GM19395 (cell line): ENCODE measurements at regions not wholly inside any gene's neighbourhood (a gene's known extent, or its start where the extent isn't known, plus 50 kb on each side); places are given as distances from the start of the nearest gene placed in this dataset.
"Not testable (repeated sequence)": the region's sequence is repeated elsewhere in the genome, so short reads cannot be mapped to it uniquely, and the experiment has no call there.

Experiments used
- ATAC-seq: cut with Tn5 transposase; IDR thresholded peaks from one replicate; pipeline ENCODE4 v1.9.1; 2021; ENCODE audit warnings: mild to moderate bottlenecking, moderate library complexity; ENCODE audit not compliant: unreplicated experiment

DNA sequence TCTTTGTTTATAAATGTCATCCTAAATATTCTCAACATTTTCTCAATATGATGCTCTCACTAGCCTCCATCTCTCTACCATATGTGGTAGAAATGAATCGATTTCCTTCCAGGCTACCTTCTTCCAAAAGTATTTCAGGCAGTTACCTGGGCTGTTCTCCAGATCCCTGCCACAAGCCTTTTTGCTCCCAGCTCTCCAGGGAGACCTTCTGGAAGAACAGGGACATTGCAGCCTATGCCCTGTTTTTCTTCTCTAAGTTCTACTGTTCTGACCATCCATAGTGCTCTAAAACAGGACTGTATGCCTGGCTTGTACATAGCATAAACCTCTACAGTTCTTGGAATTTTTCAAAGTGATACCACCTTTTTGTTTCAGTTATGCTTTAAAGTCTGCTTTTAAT is 552.8 kb downstream of the ANKRD7 start:
- no peak for ATAC-seq

GRCh38 chr7:118792682-118793081 is 568.2 kb downstream of the ANKRD7 start:
- ATAC-seq, result no peak

DNA sequence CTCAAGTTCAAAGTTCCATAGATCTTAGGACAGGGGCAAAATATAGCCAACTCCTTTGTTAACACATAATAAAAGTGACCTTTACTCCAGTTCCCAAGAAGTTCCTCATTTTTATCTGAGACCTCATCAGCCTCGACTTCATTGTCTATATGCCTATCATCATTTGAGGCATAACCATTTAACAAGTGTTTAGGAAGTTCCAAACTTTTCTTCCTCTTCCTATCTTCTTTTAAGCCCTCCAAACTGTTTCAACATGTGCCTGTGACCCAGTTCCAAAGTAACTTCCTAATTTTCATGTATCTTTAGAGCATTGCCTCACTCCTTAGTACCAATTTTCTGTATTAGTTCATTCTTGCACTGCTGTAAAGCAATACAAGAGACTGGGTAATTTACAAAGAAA is 569.1 kb downstream of the ANKRD7 start:
- no peak for ATAC-seq

DNA sequence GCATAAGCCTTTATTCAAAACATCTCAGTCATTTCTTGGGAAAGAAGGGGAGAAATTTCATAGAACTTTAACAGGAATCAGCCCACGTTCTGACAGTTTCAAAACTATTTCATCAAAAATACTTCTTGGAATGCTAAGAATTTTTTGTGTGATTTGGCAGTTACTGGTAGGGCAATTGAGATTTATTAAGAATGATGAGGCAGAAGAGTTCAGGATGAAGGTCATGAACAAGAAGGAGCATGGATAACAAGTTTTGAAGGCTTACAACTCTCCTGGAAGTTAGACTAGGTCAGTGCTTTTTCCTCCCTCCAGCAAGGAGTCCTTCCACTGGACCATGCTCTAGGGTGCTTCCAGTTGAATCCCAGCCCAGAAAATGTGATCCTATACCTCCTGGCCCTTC is 569.9 kb downstream of the ANKRD7 start:
- no peak for ATAC-seq

DNA sequence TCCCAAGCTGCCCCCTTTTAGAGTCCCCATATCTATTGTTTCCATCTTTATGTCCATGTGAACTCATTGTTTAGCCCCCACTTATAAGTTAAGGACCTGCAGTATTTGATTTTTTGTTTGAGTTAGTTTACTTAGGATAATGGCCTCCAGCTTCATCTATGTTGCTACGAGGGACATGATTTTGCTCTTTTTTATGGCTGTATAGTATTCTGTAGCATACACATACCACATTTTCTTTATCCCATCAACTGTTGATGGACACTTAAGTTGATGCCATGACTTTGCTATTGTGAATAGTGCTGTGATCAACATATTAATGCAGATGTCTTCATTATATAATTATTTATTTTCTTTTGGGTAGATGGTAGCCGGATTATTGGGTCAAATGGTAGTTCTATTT is 576.9 kb downstream of the ANKRD7 start:
- no peak for ATAC-seq

- ATAC-seq, result no peak
These were observed 578.2 kb downstream of the ANKRD7 start for GRCh38 chr7:118802726-118803125.

- no peak for ATAC-seq
These were observed 601.7 kb downstream of the ANKRD7 start for GRCh38 chr7:118826246-118826645.

DNA sequence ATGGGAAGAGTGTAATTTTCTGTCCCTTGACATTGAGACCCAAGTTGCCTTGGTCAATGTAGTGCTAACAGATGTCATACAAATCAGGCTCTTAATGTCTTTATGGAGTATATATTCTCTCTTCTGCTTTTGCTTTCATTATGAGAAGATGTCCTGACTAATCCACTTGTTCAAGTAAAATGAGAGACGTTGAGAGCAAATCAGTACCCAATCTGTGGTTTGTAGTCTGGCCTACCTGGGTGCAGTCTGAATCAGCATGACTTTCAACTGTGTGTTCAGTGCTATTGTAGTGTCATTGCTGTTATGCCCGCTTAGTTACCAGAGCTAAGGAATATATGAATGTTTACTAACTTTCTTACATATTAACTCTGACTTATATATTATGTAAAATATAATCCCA is 612.4 kb downstream of the ANKRD7 start:
- peak; percentile 98 for ATAC-seq

GRCh38 chr7:118839515-118839914 is 615.0 kb downstream of the ANKRD7 start:
- no peak for ATAC-seq

- no peak for ATAC-seq
These were observed 619.0 kb downstream of the ANKRD7 start for GRCh38 chr7:118843456-118843855.

GRCh38 chr7:118844748-118845147 is 620.2 kb downstream of the ANKRD7 start:
- no peak for ATAC-seq

DNA sequence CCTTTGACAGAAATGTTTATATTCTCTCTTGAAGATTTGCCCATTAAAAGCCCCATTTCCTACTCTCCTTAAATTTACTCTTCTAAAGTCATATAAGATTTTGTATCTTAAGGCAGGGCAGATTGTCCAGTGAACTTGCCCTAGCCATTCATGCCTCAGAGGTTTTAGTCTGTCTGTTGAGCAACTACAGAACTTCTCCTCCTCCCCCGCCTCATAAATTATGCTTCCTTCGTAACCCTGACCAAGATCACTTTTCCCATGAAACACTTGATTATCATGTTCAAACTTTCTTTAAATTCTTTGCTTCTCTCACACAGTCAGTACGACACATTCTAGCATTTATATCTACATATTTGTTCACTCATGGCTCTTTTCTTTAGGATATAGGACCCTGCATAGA is 621.3 kb downstream of the ANKRD7 start:
- no peak for ATAC-seq

DNA sequence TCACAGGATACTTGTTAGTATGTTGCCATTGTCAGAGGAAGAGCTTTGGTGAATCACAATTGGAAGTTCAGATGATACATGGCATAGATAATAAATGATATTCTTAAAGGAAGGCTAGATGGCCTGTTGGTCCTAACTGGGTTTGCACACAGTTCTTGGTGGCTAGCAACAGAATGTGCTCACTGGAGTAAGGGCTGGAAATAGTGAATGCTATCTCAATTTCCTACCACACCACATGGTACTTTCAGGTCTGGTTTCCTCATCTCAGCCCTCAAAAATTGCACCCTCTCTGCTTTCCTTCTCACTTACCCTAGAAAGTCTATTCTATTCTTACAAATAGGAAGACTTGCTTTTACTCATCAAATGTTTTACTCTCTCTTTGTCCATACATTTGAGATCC is 622.5 kb downstream of the ANKRD7 start:
- no peak for ATAC-seq

DNA sequence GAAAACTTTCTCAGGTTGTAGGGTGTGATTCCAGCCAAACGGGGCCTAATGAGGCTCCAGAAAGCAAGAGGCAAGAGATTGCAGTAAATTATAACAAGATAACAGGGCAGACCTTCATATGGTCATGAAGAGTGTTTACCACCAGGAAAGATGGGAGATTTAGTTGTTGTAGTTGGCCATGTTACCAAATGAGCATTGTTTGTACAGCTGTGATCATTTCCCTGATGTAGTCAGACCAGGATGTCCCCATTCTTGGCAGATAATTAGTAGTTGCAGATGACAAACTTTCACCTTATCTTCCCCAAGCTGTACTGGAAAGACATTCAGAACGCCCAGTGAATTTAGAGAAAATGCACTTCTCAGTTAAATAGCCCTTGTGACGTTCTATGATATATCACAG is 630.8 kb downstream of the ANKRD7 start:
- no peak for ATAC-seq

- no peak for ATAC-seq
These were observed 634.2 kb downstream of the ANKRD7 start for GRCh38 chr7:118858651-118859149.

- ATAC-seq, result no peak
These were observed 637.1 kb downstream of the ANKRD7 start for GRCh38 chr7:118861581-118861980.

- no peak for ATAC-seq
These were observed 638.2 kb downstream of the ANKRD7 start for GRCh38 chr7:118862740-118863139.

DNA sequence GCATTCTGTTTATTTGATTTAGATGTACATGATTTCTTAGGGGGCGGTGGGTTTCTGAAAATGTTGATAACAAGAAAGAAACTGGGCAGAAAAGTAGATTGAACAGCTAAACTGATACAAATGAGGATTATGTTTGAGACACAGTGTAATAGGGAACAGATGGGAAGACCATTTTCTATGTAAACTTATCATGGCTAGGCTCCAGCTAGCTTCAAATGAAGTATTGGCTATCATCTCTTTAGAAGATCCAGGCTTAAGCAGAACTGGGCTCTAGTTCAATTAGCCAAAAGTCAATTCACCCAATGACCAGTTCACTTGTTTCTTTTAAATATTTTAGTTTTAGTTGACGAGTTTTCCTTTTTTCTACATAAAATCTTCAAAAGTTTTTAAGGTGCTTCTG is 639.5 kb downstream of the ANKRD7 start:
- no peak for ATAC-seq

- no peak for ATAC-seq
These were observed 643.4 kb downstream of the ANKRD7 start for GRCh38 chr7:118867860-118868259.

- not testable (repeated sequence) for ATAC-seq
These were observed 644.6 kb downstream of the ANKRD7 start for GRCh38 chr7:118869141-118869540.

- peak; percentile 51 for ATAC-seq
These were observed 645.7 kb downstream of the ANKRD7 start for GRCh38 chr7:118870187-118870586.

DNA sequence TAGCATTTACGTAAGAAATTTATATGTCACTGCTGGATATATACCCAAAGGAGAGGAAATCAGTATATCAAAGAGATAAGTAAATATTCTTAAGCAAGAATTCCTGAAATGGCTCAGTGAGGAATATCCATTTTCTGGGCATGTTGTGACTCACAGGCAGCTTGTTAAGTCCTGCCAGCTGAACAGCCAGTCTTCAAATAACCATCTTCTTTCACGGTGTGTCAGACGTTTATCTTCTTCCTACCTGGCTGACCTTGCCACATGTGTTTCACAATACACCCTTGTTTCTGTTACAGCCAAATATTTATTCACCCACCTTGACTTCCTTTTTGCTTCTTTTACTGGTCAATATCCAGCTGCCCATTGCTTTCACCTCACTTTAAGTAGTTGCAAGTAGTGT is 648.1 kb downstream of the ANKRD7 start:
- ATAC-seq, result no peak

- no peak for ATAC-seq
These were observed 652.7 kb downstream of the ANKRD7 start for GRCh38 chr7:118877187-118877586.

GRCh38 chr7:118878336-118878735 is 653.8 kb downstream of the ANKRD7 start:
- ATAC-seq, result no peak
